ENCODE measurements at regions not wholly inside any gene's neighbourhood (a gene's known extent, or its start where the extent isn't known, plus 50 kb on each side); places are given as distances from the start of the nearest gene placed in this dataset.

DNA sequence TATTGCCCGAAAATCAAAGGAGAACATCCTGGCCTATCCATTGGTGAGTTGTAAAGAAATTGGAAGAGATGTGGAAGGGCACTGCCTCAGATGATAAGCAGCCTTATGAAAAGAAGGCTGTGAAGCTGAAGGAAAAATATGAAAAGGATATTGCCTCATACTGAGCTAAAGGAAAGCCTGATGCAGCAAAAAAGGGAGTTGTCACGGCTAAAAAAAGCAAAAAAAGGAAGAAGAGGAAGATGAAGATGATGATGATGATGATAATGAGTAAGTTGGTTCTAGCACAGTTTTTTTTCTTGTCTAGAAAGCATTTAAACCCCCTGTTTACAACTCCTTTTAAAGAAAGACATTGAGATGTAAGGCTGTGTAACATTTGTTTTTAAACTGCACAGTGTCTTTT is 59.8 kb upstream of the ZBED3 start:
- Mint-ChIP-seq H3K36me3 (ENCODE audit: low read depth) (peaks cover 17% of the 10 kb centered on the region), H3K4me3 (no peak overlapping the region), H3K27ac (no peak overlapping the region), H3K9me3 (no peaks in the 10 kb centered on the region), H3K4me1 (no peaks in the 10 kb centered on the region), H3K27me3 (ENCODE audit: low read depth, poor library complexity) (no peaks in the 10 kb centered on the region)
- TF ChIP-seq, protein P1, sequence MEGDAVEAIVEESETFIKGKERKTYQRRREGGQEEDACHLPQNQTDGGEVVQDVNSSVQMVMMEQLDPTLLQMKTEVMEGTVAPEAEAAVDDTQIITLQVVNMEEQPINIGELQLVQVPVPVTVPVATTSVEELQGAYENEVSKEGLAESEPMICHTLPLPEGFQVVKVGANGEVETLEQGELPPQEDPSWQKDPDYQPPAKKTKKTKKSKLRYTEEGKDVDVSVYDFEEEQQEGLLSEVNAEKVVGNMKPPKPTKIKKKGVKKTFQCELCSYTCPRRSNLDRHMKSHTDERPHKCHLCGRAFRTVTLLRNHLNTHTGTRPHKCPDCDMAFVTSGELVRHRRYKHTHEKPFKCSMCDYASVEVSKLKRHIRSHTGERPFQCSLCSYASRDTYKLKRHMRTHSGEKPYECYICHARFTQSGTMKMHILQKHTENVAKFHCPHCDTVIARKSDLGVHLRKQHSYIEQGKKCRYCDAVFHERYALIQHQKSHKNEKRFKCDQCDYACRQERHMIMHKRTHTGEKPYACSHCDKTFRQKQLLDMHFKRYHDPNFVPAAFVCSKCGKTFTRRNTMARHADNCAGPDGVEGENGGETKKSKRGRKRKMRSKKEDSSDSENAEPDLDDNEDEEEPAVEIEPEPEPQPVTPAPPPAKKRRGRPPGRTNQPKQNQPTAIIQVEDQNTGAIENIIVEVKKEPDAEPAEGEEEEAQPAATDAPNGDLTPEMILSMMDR (IDR thresholded peaks at IDR 0.05), result no peak
- DNase-seq, result no peak

DNA sequence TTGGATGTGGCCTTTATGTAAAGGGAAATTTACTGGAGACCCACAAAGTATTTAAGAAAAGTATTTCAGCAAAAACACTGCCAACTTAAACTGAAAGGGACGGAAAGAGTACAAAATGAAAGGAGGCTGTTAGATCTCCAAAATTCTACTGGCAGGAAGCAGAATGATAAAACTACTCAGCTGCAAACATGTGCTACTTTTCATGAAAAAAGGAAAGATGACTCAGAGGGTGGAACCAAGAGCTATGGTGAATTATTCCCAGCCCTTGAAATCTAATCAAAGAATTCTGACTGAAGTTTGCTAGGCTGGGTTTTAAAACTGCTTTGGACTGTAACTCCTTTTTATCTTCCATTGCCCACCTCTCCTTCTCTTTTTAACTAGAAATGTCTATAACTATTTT is 58.6 kb upstream of the ZBED3 start:
- Mint-ChIP-seq H3K36me3 (ENCODE audit: low read depth) (peaks cover 17% of the 10 kb centered on the region), H3K27ac (no peak overlapping the region), H3K4me3 (no peak overlapping the region), H3K4me1 (no peaks in the 10 kb centered on the region), H3K27me3 (ENCODE audit: low read depth, poor library complexity) (no peaks in the 10 kb centered on the region), H3K9me3 (no peaks in the 10 kb centered on the region)
- TF ChIP-seq, protein P1 (IDR thresholded peaks at IDR 0.05), result no peak
- no peak for DNase-seq

DNA sequence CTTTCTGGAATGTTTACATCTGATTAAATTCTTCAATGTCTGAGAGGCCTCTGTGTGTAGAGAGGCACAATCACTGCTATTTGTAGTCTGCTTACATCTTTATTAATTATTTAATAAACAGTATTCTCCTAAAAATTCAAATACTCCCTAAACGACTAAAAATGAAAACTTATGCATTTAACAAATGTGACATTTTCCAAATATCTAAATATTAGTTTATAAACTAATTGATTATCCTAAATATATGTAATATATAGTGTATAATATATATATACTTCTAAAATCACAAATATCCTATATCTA is 57.7 kb upstream of the ZBED3 start:
- H3K27ac Mint-ChIP-seq, result no peak overlapping the region
- no peaks in the 10 kb centered on the region for H3K9me3 Mint-ChIP-seq
- H3K4me1 Mint-ChIP-seq, result peaks cover 8% of the 10 kb centered on the region
- H3K36me3 Mint-ChIP-seq (ENCODE audit: low read depth), result peaks cover 17% of the 10 kb centered on the region
- H3K27me3 Mint-ChIP-seq (ENCODE audit: low read depth, poor library complexity), result no peaks in the 10 kb centered on the region
- TF ChIP-seq, protein P1 (IDR thresholded peaks at IDR 0.05), result no peak
- no peak for DNase-seq
- no peak overlapping the region for H3K4me3 Mint-ChIP-seq

DNA sequence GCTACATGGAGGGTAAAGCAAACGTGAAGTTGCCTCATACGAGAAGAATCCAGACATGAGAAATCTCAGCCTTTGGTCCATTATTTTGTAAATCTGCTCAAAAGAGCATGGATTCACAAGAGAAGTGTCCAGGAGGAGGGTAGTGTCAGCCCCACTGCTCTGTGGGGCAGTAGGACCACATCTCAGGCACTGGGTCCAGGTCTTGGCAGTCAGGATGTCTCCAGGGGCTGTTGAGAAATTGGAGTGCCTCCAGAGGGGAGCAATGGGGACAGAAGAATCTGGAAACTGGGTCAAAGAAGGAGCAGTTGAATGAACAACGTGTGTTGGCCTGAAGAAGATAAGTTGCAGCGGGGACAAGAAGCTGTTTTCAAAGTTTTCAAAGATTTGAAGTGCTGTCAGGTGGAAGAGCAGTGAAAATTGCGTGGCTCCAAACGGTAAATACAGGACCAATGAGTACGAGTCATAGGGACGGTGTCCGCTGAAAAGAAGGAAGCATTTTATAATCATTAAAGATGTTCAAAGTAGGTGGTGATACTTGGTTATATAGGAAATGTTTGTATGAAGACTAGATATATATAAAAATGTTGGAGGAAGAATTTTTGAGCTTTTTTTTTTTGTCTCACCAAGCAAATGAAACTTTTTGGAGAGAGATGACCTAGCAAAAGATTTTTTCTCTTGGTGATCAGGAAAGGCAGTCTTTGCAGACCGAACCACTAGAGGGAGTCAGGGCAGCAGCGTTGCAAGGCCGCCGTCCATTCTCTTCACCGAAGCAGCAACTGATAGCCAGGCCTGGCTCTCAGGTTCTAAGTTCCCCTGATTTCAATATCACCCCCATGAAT is 57.1 kb upstream of the ZBED3 start:
- TF ChIP-seq, protein P1 (IDR thresholded peaks at IDR 0.05), result peak; percentile 83
- peaks cover 14% of the 10 kb centered on the region for H3K4me1 Mint-ChIP-seq
- H3K27me3 Mint-ChIP-seq (ENCODE audit: low read depth, poor library complexity), result no peaks in the 10 kb centered on the region
- DNase-seq, result peak; percentile 68
- H3K4me3 Mint-ChIP-seq, result no peak overlapping the region
- no peak overlapping the region for H3K27ac Mint-ChIP-seq
- H3K9me3 Mint-ChIP-seq, result no peaks in the 10 kb centered on the region
- H3K36me3 Mint-ChIP-seq (ENCODE audit: low read depth), result peaks cover 17% of the 10 kb centered on the region

DNA sequence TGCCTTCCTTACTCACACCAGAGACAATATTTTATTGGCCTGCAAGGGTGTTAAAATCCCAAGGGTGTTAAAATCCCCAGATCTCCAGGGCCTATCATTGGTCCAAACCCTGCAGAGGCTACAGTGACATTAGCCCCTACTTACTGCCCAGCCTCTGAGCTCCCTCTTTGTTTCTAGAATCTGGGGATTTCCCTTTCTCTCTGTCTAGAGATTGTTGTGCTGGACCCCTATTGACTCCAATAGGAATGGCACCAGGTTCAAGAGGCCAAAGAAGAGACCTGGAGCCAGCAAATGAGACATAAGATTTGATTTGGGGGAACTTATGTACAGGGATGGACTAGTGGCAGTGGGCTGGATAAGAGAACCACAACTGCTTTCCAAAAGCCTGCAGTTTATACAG is 53.3 kb upstream of the ZBED3 start:
- Mint-ChIP-seq H3K4me1 (peaks cover 24% of the 10 kb centered on the region), H3K9me3 (no peaks in the 10 kb centered on the region), H3K36me3 (ENCODE audit: low read depth) (peaks cover 8% of the 10 kb centered on the region), H3K4me3 (no peak overlapping the region), H3K27ac (no peak overlapping the region), H3K27me3 (ENCODE audit: low read depth, poor library complexity) (no peaks in the 10 kb centered on the region)
- no peak for DNase-seq
- TF ChIP-seq, protein P1 (IDR thresholded peaks at IDR 0.05), result no peak

DNA sequence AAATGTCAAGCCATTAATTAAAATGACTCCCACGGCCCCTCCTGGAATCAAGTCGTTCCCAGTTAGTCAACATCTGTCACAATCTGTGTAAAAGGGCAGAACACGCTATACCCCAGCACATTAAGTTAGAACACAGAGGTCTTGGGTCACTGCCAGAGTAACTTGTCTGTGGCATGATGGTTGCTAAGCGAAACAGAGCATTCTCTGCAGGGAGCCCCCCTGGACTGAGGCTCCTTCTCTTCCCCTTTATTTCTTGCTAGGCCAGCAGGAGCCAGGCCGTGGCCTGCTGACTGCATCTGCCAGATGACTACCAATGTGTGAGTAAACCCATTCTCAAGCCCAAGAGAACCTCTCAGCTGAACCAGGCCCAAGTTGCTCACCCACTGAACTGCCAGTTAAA is 51.9 kb upstream of the ZBED3 start:
- Mint-ChIP-seq H3K4me1 (peaks cover 24% of the 10 kb centered on the region), H3K27ac (peak overlapping the region; percentile 57), H3K4me3 (peak overlapping the region; percentile 13), H3K27me3 (ENCODE audit: low read depth, poor library complexity) (no peaks in the 10 kb centered on the region), H3K9me3 (no peaks in the 10 kb centered on the region), H3K36me3 (ENCODE audit: low read depth) (peaks cover 18% of the 10 kb centered on the region)
- TF ChIP-seq, protein P1 (IDR thresholded peaks at IDR 0.05), result no peak
- DNase-seq, result peak; percentile 10

Measured in nephron progenitor cell (in vitro differentiated cells).